Spleen (tissue), 7 donors: ENCODE measurements at regions not wholly inside any gene's neighbourhood (a gene's known extent, or its start where the extent isn't known, plus 50 kb on each side); places are given as distances from the start of the nearest gene placed in this dataset.

Source experiments
- POLR2A ChIP-seq, 3 donors: fragments of 450-650 bp; IDR thresholded peaks; one replicate each; pipeline ENCODE4 v1.5.1; 2017; ENCODE audit warnings: antibody characterized with exemption in 3 of 3, mild to moderate bottlenecking in 1 of 3
- TF ChIP-seq, protein P1 (sequence below), 11 experiments: fragments of 200-600 bp in 7 of 11; fragments of 450-650 bp in 4 of 11; sonication (generic) in 4 of 11; IDR thresholded peaks in 8 of 11; conservative IDR thresholded peaks in 3 of 11; 1 replicate in 7 of 11; 2 replicates in 4 of 11; pipeline versions ENCODE4 v1.4.0 to v1.8.0; 2016 to 2021; ENCODE audit warnings: antibody characterized with exemption in 11 of 11, inconsistent platforms in 4 of 11, mild to moderate bottlenecking in 1 of 11
- donor health status: DM: no; HTN: no; CAD: no; lungs with moderate emphysema.
- donor health status: DM: no; HTN: no; CAD: no.
- donor health status: DM: no; HTN: no; CAD: no.

DNA sequence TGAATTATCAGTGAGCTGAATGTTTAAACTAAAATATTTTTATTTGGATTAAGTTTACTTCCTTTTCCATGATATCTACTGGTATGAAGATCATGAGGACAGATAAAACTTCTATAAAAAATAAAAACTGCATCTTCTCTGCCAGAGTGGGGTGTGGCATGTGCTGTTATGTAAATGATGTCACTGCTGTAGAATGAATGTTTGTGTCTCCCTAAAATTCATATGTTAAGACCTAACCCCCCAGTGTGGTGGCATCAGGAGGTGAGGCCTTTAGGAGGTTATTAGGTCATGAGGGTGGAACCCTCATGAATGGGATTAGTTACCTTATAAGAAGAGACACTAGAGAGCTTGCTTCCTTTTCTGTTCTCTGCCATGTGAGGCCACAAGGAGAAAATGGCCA lies 178.7 kb upstream of the DPH6 start:
- TF ChIP-seq, protein P1, sequence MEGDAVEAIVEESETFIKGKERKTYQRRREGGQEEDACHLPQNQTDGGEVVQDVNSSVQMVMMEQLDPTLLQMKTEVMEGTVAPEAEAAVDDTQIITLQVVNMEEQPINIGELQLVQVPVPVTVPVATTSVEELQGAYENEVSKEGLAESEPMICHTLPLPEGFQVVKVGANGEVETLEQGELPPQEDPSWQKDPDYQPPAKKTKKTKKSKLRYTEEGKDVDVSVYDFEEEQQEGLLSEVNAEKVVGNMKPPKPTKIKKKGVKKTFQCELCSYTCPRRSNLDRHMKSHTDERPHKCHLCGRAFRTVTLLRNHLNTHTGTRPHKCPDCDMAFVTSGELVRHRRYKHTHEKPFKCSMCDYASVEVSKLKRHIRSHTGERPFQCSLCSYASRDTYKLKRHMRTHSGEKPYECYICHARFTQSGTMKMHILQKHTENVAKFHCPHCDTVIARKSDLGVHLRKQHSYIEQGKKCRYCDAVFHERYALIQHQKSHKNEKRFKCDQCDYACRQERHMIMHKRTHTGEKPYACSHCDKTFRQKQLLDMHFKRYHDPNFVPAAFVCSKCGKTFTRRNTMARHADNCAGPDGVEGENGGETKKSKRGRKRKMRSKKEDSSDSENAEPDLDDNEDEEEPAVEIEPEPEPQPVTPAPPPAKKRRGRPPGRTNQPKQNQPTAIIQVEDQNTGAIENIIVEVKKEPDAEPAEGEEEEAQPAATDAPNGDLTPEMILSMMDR (IDR thresholded peaks at IDR 0.05 in 8 of 11, conservative IDR thresholded peaks at IDR 0.05 in 3 of 11), result no peak
- TF ChIP-seq POLR2A (IDR thresholded peaks at IDR 0.05), result no peak
